Activated CD4-positive, CD25-positive, alpha-beta regulatory T cell (primary cell): ENCODE measurements at regions not wholly inside any gene's neighbourhood (a gene's known extent, or its start where the extent isn't known, plus 50 kb on each side); places are given as distances from the start of the nearest gene placed in this dataset.
"Not testable (repeated sequence)": the region's sequence is repeated elsewhere in the genome, so short reads cannot be mapped to it uniquely, and the experiment has no call there.

ENCODE experiments used
- DNase-seq, 4 experiments: peaks; one replicate each; lab custom pipeline; 2025; lab: John Stamatoyannopoulos, UW

DNA sequence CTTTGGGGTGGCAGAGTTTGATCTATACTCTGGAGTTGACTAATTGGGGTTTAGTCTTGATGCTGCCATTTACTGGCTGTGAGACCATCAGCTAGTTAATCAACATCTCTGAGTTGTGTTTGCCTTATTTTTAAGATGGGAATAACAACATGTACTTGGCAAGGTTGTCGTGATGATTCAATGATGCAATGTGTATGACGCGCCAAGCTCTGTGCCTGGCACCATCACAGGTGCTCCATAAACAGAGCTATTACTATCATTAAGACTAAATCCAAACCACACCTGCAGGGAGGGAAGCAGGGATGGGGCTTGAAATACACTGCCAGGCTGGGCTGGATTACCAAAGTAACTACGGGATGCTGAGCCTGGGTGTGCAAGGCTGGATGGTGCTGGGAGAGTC, 60.1 kb upstream of the E2F3 start:
- no peak for DNase-seq

DNA sequence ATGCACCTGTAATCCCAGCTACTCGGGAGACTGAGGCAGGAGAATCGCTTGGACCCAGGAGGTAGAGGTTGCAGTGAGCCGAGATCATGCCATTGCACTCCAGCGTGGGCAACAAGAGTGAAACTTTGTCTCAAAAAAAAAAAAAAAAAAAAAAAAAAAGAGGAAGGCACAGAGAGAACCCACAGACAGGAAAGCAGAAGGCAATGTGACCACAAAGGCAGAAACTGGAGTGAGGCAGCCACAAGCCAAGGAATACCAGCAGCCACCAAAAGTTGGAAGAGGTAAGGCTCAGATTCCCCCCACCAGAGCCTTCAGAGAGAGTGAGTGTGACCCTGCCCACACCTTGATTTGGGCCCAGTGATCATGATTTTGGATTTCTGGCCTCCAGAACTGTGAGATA, 54.7 kb upstream of the E2F3 start:
- DNase-seq: not testable (repeated sequence)

DNA sequence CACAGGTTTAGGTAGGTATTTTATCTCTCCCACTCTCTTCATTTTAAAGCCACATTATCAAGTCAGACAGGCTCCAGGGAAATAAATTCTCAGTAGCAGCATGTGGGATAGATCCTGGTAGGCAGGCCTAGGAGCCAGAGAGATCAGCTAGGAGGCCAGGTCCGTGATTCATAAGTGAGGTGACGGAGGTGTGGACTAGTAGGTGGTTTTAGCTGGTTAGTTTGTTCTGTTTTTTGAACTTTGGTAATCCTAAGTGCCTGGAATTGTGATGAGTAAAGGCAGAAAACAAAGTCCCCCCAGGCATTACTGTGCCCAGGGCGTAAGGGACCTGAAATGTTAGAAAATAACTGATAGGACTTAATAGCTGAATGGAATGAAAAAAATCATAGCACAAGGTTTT, 53.6 kb upstream of the E2F3 start:
- DNase-seq: no peak

DNA sequence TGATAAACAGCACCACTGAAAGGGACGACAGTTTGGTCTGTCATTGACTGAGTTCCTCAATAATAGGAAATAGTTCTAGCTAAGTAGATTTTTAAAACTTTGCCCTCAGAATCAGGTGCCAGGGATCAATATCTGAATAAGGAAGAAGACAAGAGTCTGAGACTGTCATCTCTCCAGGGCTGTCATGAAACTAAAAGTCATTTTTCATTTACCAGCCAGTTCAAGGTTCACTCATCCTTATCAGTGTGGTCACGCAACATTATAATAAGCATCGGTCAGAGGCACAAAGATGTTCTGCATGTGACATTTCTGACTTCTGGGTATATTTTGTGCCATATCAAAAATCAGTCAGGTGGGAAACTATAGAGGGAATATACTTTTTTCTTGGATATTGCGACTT, 52.5 kb upstream of the E2F3 start:
- no peak for DNase-seq

DNA sequence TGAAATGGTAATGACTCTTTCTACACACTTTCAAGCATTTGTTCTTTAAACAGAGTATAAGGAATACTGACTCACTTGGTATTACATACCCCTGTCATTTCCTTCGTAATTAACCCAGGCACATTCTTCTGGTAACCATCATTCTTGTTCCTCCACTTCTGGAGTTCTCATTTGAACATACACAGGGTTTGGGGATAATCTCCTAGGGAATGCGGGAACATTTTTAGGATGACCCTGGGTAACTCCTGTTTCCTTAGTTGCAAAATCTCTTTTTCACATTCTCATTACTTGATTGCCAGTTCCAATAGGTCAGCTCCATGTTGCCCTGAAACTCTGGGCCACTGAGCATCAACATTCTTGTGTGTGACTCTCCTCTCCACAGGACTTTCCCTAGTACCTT, 51.5 kb upstream of the E2F3 start:
- DNase-seq: no peak

DNA sequence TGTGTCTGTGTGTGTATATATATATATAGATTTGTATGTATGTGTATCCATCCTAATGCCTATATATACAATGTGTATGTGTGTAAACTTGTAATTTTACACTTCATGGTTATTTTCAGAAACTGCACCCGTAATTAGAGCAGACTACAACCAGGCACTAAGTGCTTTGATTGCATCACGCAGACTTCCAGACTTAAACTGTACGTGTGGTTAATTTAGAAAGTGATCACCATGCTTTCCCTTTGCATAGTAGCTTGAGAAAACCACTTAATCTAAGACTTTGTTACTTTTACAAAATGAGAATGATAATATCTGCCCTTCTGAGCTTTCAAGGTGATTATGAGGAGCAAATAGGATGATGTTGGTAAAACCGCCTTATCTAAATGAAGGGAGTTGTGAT, 50.1 kb upstream of the E2F3 start:
- DNase-seq: no peak
